ENCODE measurements at regions not wholly inside any gene's neighbourhood (a gene's known extent, or its start where the extent isn't known, plus 50 kb on each side); places are given as distances from the start of the nearest gene placed in this dataset.

- Mint-ChIP-seq H3K27me3 (no peaks in the 10 kb centered on the region), H3K4me1 (ENCODE audit: low read depth) (no peaks in the 10 kb centered on the region), H3K4me3 (no peak overlapping the region), H3K27ac (no peak overlapping the region), H3K36me3 (ENCODE audit: low read depth) (no peaks in the 10 kb centered on the region), H3K9me3 (no peaks in the 10 kb centered on the region)
- Histone ChIP-seq H3K27ac (ENCODE audit: low read depth in 1 of 2, low read length in 2 of 2) (no peak overlapping the region), H3K4me3 (ENCODE audit: low read length) (no peak overlapping the region), H3K4me1 (ENCODE audit: insufficient read depth, low read length) (no peaks in the 10 kb centered on the region), H3K36me3 (ENCODE audit: insufficient read depth, low read length) (no peaks in the 10 kb centered on the region), H3K9me3 (ENCODE audit: control insufficient read depth in 1 of 2, insufficient read depth in 1 of 2, low read length in 2 of 2) (peaks cover 0 to 3% of the 10 kb centered on the region in 2 experiments), H3K27me3 (ENCODE audit: control insufficient read depth in 1 of 2, insufficient read depth in 2 of 2, low read length in 2 of 2) (no peaks in the 10 kb centered on the region)
- POLR2A ChIA-PET: no interaction called here
- intact Hi-C loops (cut with DNase I, micrococcal nuclease): no loop called here
- ATAC-seq (ENCODE audit: poor library complexity) (no peak), DNase-seq (no peak)
- TF ChIP-seq CTCF (IDR thresholded peaks at IDR 0.05): no peak
- CTCF ChIA-PET: no interaction called here
These were observed 232.9 kb downstream of the CHD9NB start for GRCh38 chr16:52819808-52820207.

- Mint-ChIP-seq H3K36me3 (ENCODE audit: low read depth) (no peaks in the 10 kb centered on the region), H3K4me3 (no peak overlapping the region), H3K27ac (no peak overlapping the region), H3K4me1 (ENCODE audit: low read depth) (no peaks in the 10 kb centered on the region), H3K27me3 (no peaks in the 10 kb centered on the region), H3K9me3 (no peaks in the 10 kb centered on the region)
- Histone ChIP-seq H3K27ac (ENCODE audit: low read depth in 1 of 2, low read length in 2 of 2) (no peak overlapping the region), H3K9me3 (ENCODE audit: control insufficient read depth in 1 of 2, insufficient read depth in 1 of 2, low read length in 2 of 2) (peaks cover 0 to 3% of the 10 kb centered on the region in 2 experiments), H3K36me3 (ENCODE audit: insufficient read depth, low read length) (no peaks in the 10 kb centered on the region), H3K4me3 (ENCODE audit: low read length) (no peak overlapping the region), H3K27me3 (ENCODE audit: control insufficient read depth in 1 of 2, insufficient read depth in 2 of 2, low read length in 2 of 2) (no peaks in the 10 kb centered on the region), H3K4me1 (ENCODE audit: insufficient read depth, low read length) (no peaks in the 10 kb centered on the region)
- POLR2A ChIA-PET: no interaction called here
- DNase-seq (no peak), ATAC-seq (ENCODE audit: poor library complexity) (no peak)
- CTCF ChIA-PET: no interaction called here
- intact Hi-C loops (cut with DNase I, micrococcal nuclease): no loop called here
- no peak for TF ChIP-seq CTCF (IDR thresholded peaks at IDR 0.05)
These were observed 233.3 kb downstream of the CHD9NB start for GRCh38 chr16:52819405-52819804.

- Mint-ChIP-seq H3K36me3 (ENCODE audit: low read depth) (no peaks in the 10 kb centered on the region), H3K4me1 (ENCODE audit: low read depth) (no peaks in the 10 kb centered on the region), H3K27me3 (no peaks in the 10 kb centered on the region), H3K27ac (no peak overlapping the region), H3K9me3 (no peaks in the 10 kb centered on the region), H3K4me3 (no peak overlapping the region)
- intact Hi-C loops (cut with DNase I, micrococcal nuclease): no loop called here
- no peak overlapping the region for H3K4me3 ChIP-seq (ENCODE audit: low read length)
- no peak for TF ChIP-seq CTCF (IDR thresholded peaks at IDR 0.05)
- no peak overlapping the region for H3K27ac ChIP-seq (ENCODE audit: low read depth in 1 of 2, low read length in 2 of 2)
- DNase-seq (no peak), ATAC-seq (ENCODE audit: poor library complexity) (no peak)
- ChIA-PET POLR2A (no interaction called here), CTCF (no interaction called here)
- H3K36me3 ChIP-seq (ENCODE audit: insufficient read depth, low read length): no peaks in the 10 kb centered on the region
- no peaks in the 10 kb centered on the region for H3K27me3 ChIP-seq (ENCODE audit: control insufficient read depth in 1 of 2, insufficient read depth in 2 of 2, low read length in 2 of 2)
- H3K4me1 ChIP-seq (ENCODE audit: insufficient read depth, low read length): no peaks in the 10 kb centered on the region
- peaks cover 0 to 3% of the 10 kb centered on the region in 2 experiments for H3K9me3 ChIP-seq (ENCODE audit: control insufficient read depth in 1 of 2, insufficient read depth in 1 of 2, low read length in 2 of 2)
These were observed 235.0 kb downstream of the CHD9NB start for GRCh38 chr16:52817696-52818095.

Measured in CD4-positive, alpha-beta T cell (primary cell).